Testis (tissue), 2 donors: ENCODE measurements at regions not wholly inside any gene's neighbourhood (a gene's known extent, or its start where the extent isn't known, plus 50 kb on each side); places are given as distances from the start of the nearest gene placed in this dataset.

Source experiments
- DNase-seq: peaks from one replicate; pipeline ENCODE4 v3.0.0-alpha.2; 2019
- H3K27ac ChIP-seq, 2 donors: fragments of 200-600 bp; sonication (generic); one replicate each; pipeline ENCODE4 v1.5.1; 2019
- H3K27me3 ChIP-seq: fragments of 200-600 bp; sonication (generic); one replicate; pipeline ENCODE4 v1.5.1; 2019
- H3K36me3 ChIP-seq: fragments of 200-600 bp; sonication (generic); one replicate; pipeline ENCODE4 v1.5.1; 2017; ENCODE audit warnings: low read depth; ENCODE audit errors: missing control alignments
- H3K4me1 ChIP-seq: fragments of 200-600 bp; sonication (generic); one replicate; pipeline ENCODE4 v1.5.1; 2019
- H3K4me3 ChIP-seq, 2 donors: fragments of 200-600 bp; sonication (generic); one replicate each; pipeline ENCODE4 v1.5.1; 2017 to 2019
- H3K9me3 ChIP-seq: fragments of 200-600 bp; sonication (generic); one replicate; pipeline ENCODE4 v1.5.1; 2017
- POLR2A ChIP-seq: fragments of 450-650 bp; IDR thresholded peaks from one replicate; pipeline ENCODE4 v1.6.1; 2017; ENCODE audit warnings: antibody characterized with exemption, mild to moderate bottlenecking, moderate library complexity
- WGBS, 2 donors: methylation state at CpG; one replicate each; pipeline ENCODE4 v1.1.5; 2018; 5-methylcytosine and 5-hydroxymethylcytosine counted together
- intact Hi-C: fragments of 100-400 bp; cut with DNase I; formaldehyde crosslinking; loops from one replicate; pipeline ENCODE4 v1.15.1; 2023; ENCODE audit warnings: low total_unique reads
- TF ChIP-seq, protein P1 (sequence below), 3 experiments: fragments of 450-650 bp in 2 of 3; fragments of 200-600 bp in 1 of 3; sonication (generic) in 1 of 3; IDR thresholded peaks; one replicate each; pipeline ENCODE4 v1.5.1; 2016 to 2019; ENCODE audit warnings: antibody characterized with exemption in 3 of 3, mild to moderate bottlenecking in 2 of 3, moderate library complexity in 1 of 3

DNA sequence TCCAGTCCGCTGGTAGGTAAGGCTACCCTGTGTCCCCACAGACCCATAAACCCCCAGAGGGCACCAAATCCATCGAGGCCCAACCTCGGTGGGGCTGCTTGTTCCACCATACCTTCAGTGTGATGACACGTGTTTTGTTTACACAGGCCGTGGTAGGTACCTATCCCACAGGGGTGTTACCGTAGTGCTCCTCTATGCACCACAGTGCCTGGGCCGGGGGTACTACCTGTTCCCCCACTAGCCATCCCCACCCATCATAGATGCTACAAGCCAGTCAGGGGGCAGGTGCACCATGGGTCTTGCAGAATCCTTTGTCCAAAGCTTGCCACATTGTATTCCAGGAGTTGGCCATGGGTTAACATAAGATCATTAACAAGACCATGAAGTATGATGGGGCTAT lies 796.2 kb downstream of the EFNA5 start:
- H3K9me3 ChIP-seq, result no peaks in the 10 kb centered on the region
- no peaks in the 10 kb centered on the region for H3K36me3 ChIP-seq
- WGBS, 2 donors, result 92 to 97% methylated on average over 7 of the region's 7 CpGs
- TF ChIP-seq, protein P1, sequence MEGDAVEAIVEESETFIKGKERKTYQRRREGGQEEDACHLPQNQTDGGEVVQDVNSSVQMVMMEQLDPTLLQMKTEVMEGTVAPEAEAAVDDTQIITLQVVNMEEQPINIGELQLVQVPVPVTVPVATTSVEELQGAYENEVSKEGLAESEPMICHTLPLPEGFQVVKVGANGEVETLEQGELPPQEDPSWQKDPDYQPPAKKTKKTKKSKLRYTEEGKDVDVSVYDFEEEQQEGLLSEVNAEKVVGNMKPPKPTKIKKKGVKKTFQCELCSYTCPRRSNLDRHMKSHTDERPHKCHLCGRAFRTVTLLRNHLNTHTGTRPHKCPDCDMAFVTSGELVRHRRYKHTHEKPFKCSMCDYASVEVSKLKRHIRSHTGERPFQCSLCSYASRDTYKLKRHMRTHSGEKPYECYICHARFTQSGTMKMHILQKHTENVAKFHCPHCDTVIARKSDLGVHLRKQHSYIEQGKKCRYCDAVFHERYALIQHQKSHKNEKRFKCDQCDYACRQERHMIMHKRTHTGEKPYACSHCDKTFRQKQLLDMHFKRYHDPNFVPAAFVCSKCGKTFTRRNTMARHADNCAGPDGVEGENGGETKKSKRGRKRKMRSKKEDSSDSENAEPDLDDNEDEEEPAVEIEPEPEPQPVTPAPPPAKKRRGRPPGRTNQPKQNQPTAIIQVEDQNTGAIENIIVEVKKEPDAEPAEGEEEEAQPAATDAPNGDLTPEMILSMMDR (IDR thresholded peaks at IDR 0.05), result no peak
- TF ChIP-seq POLR2A, result no peak
- no peak overlapping the region for H3K27ac ChIP-seq
- no peaks in the 10 kb centered on the region for H3K4me1 ChIP-seq
- no peak for DNase-seq
- H3K27me3 ChIP-seq, result no peaks in the 10 kb centered on the region
- intact Hi-C loops, result no loop called here
- no peak overlapping the region for H3K4me3 ChIP-seq

DNA sequence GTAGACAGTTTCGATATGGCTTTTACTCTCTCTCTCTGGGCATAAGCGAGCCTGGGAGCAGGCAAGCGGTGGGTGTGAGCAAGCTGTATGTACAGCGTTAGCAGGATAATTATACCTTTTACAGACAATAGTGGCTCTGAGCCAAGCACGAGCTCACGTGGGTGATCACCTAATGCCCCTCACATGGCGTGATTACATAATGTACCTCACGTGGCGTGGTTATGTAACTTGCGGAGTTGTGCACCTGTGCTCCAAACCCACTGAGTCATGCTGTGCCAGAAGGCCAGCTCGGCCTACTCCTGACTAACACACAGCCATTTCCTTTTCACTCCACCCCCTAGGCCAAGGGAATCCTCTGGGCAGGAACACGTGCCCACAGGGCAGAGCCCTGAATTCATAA lies 797.2 kb downstream of the EFNA5 start:
- no peaks in the 10 kb centered on the region for H3K36me3 ChIP-seq
- H3K4me3 ChIP-seq, result no peak overlapping the region
- WGBS, 2 donors, result 87 to 91% methylated on average over 12 of the region's 12 CpGs
- no peaks in the 10 kb centered on the region for H3K27me3 ChIP-seq
- no peak for DNase-seq
- intact Hi-C loops, result no loop called here
- H3K4me1 ChIP-seq, result no peaks in the 10 kb centered on the region
- H3K27ac ChIP-seq, result no peak overlapping the region
- no peak for TF ChIP-seq POLR2A
- TF ChIP-seq, protein P1 (IDR thresholded peaks at IDR 0.05), result no peak
- H3K9me3 ChIP-seq, result no peaks in the 10 kb centered on the region

DNA sequence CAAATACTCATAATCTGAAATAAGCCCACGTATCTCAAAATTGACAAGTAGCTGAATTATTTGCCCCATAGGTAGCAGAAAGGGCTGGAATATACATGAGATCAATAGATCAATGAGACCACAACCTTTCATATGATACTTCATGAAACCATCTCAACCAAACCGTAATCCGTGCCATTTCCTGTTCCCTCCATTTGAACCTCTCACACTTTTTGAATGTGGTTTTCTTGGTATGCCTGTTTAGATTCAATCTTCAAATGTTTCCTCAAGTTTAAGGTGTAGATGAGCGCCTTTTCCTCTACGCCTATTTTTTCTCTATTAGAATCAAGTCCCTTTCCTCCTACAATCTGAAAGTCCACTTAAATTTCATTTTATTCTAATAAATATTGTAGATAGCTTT lies 805.5 kb downstream of the EFNA5 start:
- no peak for DNase-seq
- Histone ChIP-seq H3K4me3 (no peak overlapping the region), H3K36me3 (no peaks in the 10 kb centered on the region), H3K4me1 (no peaks in the 10 kb centered on the region), H3K27me3 (no peaks in the 10 kb centered on the region), H3K27ac (no peak overlapping the region), H3K9me3 (no peaks in the 10 kb centered on the region)
- intact Hi-C loops, result no loop called here
- 91 to 95% methylated on average over 5 of the region's 5 CpGs for WGBS, 2 donors
- TF ChIP-seq POLR2A, result no peak
- TF ChIP-seq, protein P1 (IDR thresholded peaks at IDR 0.05), result no peak

DNA sequence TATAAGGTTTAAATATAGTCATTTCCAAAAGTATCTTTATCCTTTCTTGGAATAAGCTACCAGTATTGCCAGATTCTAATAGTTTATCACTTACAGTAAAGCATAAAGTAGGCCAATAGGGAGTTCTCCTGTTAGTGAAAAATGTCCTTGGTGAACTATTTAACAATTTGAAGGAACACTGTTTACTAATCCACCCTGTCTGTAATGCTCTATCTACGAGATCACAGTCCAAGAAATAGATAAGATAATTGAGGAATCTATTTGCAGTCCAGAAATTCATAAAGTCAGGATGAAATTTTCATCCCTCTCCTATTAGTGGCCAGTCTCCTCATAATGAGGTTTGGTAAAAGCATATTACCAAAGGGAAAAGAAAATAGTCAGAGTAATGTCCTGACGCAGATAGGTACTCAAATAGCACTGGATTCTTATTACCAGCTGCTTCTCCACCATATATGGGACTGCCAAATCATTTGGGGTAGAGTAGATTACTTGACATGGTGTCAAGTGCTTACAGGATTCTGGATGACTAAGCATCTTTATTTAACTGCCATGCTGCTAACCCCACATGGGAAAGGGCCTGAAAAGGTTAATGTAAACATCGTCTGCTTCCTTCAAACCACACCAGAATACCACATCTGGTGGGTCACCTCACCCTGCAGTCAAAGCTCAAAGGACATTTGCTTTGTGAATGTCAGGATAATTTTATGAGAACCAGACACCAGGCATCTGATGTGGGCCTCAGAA lies 808.1 kb downstream of the EFNA5 start:
- intact Hi-C loops, result no loop called here
- no peaks in the 10 kb centered on the region for H3K4me1 ChIP-seq
- no peaks in the 10 kb centered on the region for H3K27me3 ChIP-seq
- no peak overlapping the region for H3K4me3 ChIP-seq
- no peak overlapping the region for H3K27ac ChIP-seq
- WGBS, 2 donors, result 33 to 52% methylated on average over 3 of the region's 3 CpGs
- DNase-seq, result no peak
- H3K36me3 ChIP-seq, result no peaks in the 10 kb centered on the region
- no peaks in the 10 kb centered on the region for H3K9me3 ChIP-seq
- no peak for TF ChIP-seq POLR2A
- TF ChIP-seq, protein P1 (IDR thresholded peaks at IDR 0.05), result no peak
